IMR-90 (cell line): ENCODE measurements at regions not wholly inside any gene's neighbourhood (a gene's known extent, or its start where the extent isn't known, plus 50 kb on each side); places are given as distances from the start of the nearest gene placed in this dataset.

Experiments
- ATAC-seq: fragments of 200-7000 bp; cut with Tn5 transposase; 2 replicates; pipeline ENCODE4 v1.9.1; 2020; ENCODE audit warnings: low read depth, mild to moderate bottlenecking, moderate library complexity
- BruUV-seq: library from RNA; stranded (reverse); fragments of 400-500 nt; replicated peaks from 2 replicates; lab custom pipeline; 2021; lab: Mats Ljungman, UMichigan
- CTCF ChIA-PET: fragments of 300-600 bp; formaldehyde crosslinking; extraction: SDS; loops from one replicate; lab custom pipeline; 2021; ENCODE audit warnings: antibody characterized with exemption; lab: Yijun Ruan, JAX
- POLR2A ChIA-PET: fragments of 300-600 bp; sonication (Branson Sonifier 250); formaldehyde crosslinking; loops from one replicate; lab custom pipeline; 2022; ENCODE audit warnings: antibody characterized with exemption; ENCODE audit not compliant: unreplicated experiment; lab: Charles Lee
- DNase-seq: peaks from one replicate; pipeline ENCODE4 v3.0.0; 2013
- H2AFZ ChIP-seq: replicated peaks from 2 replicates; pipeline ENCODE3; 2013; ENCODE audit warnings: low read length, mild to moderate bottlenecking; ENCODE audit not compliant: poor library complexity
- H2AK5ac ChIP-seq: 2 replicates; pipeline ENCODE4 v1.6.1; 2013; ENCODE audit warnings: low read depth, low read length, inconsistent platforms
- H2AK9ac ChIP-seq: replicated peaks from 2 replicates; pipeline ENCODE3; 2013; ENCODE audit warnings: mild to moderate bottlenecking, low read depth, low read length, moderate library complexity; ENCODE audit not compliant: poor library complexity
- H2BK120ac ChIP-seq: 2 replicates; pipeline ENCODE4 v1.6.1; 2013; ENCODE audit warnings: low read depth, low read length, inconsistent platforms
- H2BK15ac ChIP-seq: 3 replicates; pipeline ENCODE4 v1.6.1; 2013; ENCODE audit warnings: low read depth, low read length, inconsistent platforms
- H2BK20ac ChIP-seq: 2 replicates; pipeline ENCODE4 v1.6.1; 2013; ENCODE audit warnings: low read depth, mild to moderate bottlenecking, inconsistent platforms, low read length, moderate library complexity
- H2BK5ac ChIP-seq: 2 replicates; pipeline ENCODE4 v1.6.1; 2013; ENCODE audit warnings: mild to moderate bottlenecking, low read depth, low read length, inconsistent platforms; ENCODE audit not compliant: poor library complexity, severe bottlenecking
- H3K14ac ChIP-seq: replicated peaks from 2 replicates; pipeline ENCODE4 v1.6.1; 2013; ENCODE audit warnings: low read depth, low read length, inconsistent platforms
- H3K18ac ChIP-seq: 2 replicates; pipeline ENCODE4 v1.6.1; 2013; ENCODE audit warnings: low read depth, low read length, control low read depth
- H3K23ac ChIP-seq: 2 replicates; pipeline ENCODE4 v1.6.1; 2013; ENCODE audit warnings: low read depth, low read length, inconsistent platforms
- H3K27ac ChIP-seq: 2 replicates; pipeline ENCODE4 v1.5.1; 2013; ENCODE audit warnings: mild to moderate bottlenecking, control low read depth, low read length; ENCODE audit not compliant: insufficient read depth
- H3K27me3 ChIP-seq: 2 replicates; pipeline ENCODE4 v1.6.1; 2013; ENCODE audit warnings: low read length; ENCODE audit not compliant: control insufficient read depth, insufficient read depth
- H3K36me3 ChIP-seq: 2 replicates; pipeline ENCODE4 v1.6.1; 2013; ENCODE audit warnings: low read length, mixed read lengths; ENCODE audit not compliant: control insufficient read depth, insufficient read depth
- H3K4ac ChIP-seq: 2 replicates; pipeline ENCODE4 v1.6.1; 2013; ENCODE audit warnings: low read depth, low read length, inconsistent platforms
- H3K4me1 ChIP-seq: 2 replicates; pipeline ENCODE4 v1.6.1; 2013; ENCODE audit warnings: low read length, mixed read lengths; ENCODE audit not compliant: control insufficient read depth, insufficient read depth
- H3K4me2 ChIP-seq: 2 replicates; pipeline ENCODE4 v1.6.1; 2013; ENCODE audit warnings: low read depth, mild to moderate bottlenecking, control low read depth, low read length, moderate library complexity
- H3K4me3 ChIP-seq: 2 replicates; pipeline ENCODE4 v1.5.1; 2013; ENCODE audit warnings: low read depth, mild to moderate bottlenecking, control low read depth, low read length, moderate library complexity; ENCODE audit not compliant: insufficient read depth
- H3K56ac ChIP-seq: 2 replicates; pipeline ENCODE4 v1.6.1; 2013; ENCODE audit warnings: low read length, inconsistent platforms; ENCODE audit not compliant: insufficient read depth; ENCODE audit errors: extremely low read depth
- H3K79me1 ChIP-seq, 2 experiments: 2 replicates each; pipeline ENCODE4 v1.6.1; 2013; ENCODE audit warnings: low read length in 2 of 2, inconsistent platforms in 1 of 2, low read depth in 1 of 2
- H3K9ac ChIP-seq: 2 replicates; pipeline ENCODE4 v1.6.1; 2013; ENCODE audit warnings: low read depth, low read length, control low read depth
- H3K9me1 ChIP-seq: 2 replicates; pipeline ENCODE4 v1.6.1; 2013; ENCODE audit warnings: low read length, inconsistent platforms; ENCODE audit not compliant: insufficient read depth
- H3K9me3 ChIP-seq: 2 replicates; pipeline ENCODE4 v1.6.1; 2013; ENCODE audit warnings: low read length; ENCODE audit not compliant: control insufficient read depth, insufficient read depth
- H4K20me1 ChIP-seq: 2 replicates; pipeline ENCODE4 v1.6.1; 2013; ENCODE audit warnings: low read length, inconsistent platforms; ENCODE audit not compliant: insufficient read depth
- H4K5ac ChIP-seq: 2 replicates; pipeline ENCODE4 v1.6.1; 2013; ENCODE audit warnings: mild to moderate bottlenecking, low read depth, low read length, control low read depth
- H4K8ac ChIP-seq, 2 experiments: 2 replicates each; pipeline ENCODE4 v1.6.1; 2013; ENCODE audit warnings: low read depth in 2 of 2, low read length in 2 of 2, control low read depth in 1 of 2, inconsistent platforms in 1 of 2
- H4K91ac ChIP-seq: 2 replicates; pipeline ENCODE4 v1.6.1; 2013; ENCODE audit warnings: low read depth, low read length, inconsistent platforms; ENCODE audit not compliant: insufficient read depth
- CEBPB ChIP-seq: IDR thresholded peaks from 2 replicates; pipeline ENCODE4 v1.6.1; 2012; ENCODE audit warnings: low read depth, low read length, improper control_type of control experiment
- CHD1 ChIP-seq: IDR thresholded peaks from 2 replicates; pipeline ENCODE4 v1.6.1; 2012; ENCODE audit warnings: low read depth, low read length, improper control_type of control experiment
- FOS ChIP-seq: fragments of 150-350 bp; IDR thresholded peaks from 2 replicates; pipeline ENCODE4 v1.6.1; 2016; ENCODE audit warnings: low read depth, low read length
- MAFK ChIP-seq: IDR thresholded peaks from 2 replicates; pipeline ENCODE4 v1.6.1; 2012; ENCODE audit warnings: low read depth, low read length, improper control_type of control experiment
- MXI1 ChIP-seq: IDR thresholded peaks from 2 replicates; pipeline ENCODE4 v1.6.1; 2012; ENCODE audit warnings: low read depth, mild to moderate bottlenecking, low read length, moderate library complexity, borderline replicate concordance
- POLR2A ChIP-seq: IDR thresholded peaks from 2 replicates; pipeline ENCODE4 v1.6.1; 2012; ENCODE audit warnings: mild to moderate bottlenecking, low read depth, low read length
- RCOR1 ChIP-seq: IDR thresholded peaks from 2 replicates; pipeline ENCODE4 v1.6.1; 2012; ENCODE audit warnings: mild to moderate bottlenecking, low read length, improper control_type of control experiment; ENCODE audit not compliant: insufficient replicate concordance
- WGBS, 2 experiments: methylation state at CpG; one replicate each; pipeline versions ENCODE4 v1.1.5 to v1.1.7; 2013; ENCODE audit warnings: missing lambda C conversion rate in 2 of 2; ENCODE audit not compliant: insufficient read length in 1 of 2; ENCODE audit errors: extremely low coverage in 2 of 2; 5-methylcytosine and 5-hydroxymethylcytosine counted together
- dilution Hi-C: fragments of 300-500 bp; cut with HindIII; formaldehyde crosslinking; loops from one replicate; pipeline ENCODE4 v1.14.3; 2018; ENCODE audit warnings: low sequenced_read_pairs; ENCODE audit not compliant: unreplicated experiment
- in situ Hi-C: fragments of 300-500 bp; cut with MboI; formaldehyde crosslinking; loops from 3 replicates; pipeline ENCODE4 v1.14.3; 2019; ENCODE audit warnings: low sequenced_read_pairs, inconsistent platforms, mixed read lengths
- intact Hi-C: fragments of 100-400 bp; cut with micrococcal nuclease; formaldehyde crosslinking; loops from 2 replicates; pipeline ENCODE4 v1.10.0; 2022
- TF ChIP-seq, protein P1 (sequence below): fragments of 150-350 bp; IDR thresholded peaks from 2 replicates; pipeline ENCODE4 v1.6.1; 2016; ENCODE audit warnings: low read depth, mild to moderate bottlenecking, low read length, moderate library complexity, borderline replicate concordance
- TF ChIP-seq, protein P2 (sequence below): fragments of 150-350 bp; IDR thresholded peaks from 2 replicates; pipeline ENCODE4 v1.6.1; 2017; ENCODE audit warnings: mild to moderate bottlenecking, antibody characterized with exemption, low read length, low read depth

DNA sequence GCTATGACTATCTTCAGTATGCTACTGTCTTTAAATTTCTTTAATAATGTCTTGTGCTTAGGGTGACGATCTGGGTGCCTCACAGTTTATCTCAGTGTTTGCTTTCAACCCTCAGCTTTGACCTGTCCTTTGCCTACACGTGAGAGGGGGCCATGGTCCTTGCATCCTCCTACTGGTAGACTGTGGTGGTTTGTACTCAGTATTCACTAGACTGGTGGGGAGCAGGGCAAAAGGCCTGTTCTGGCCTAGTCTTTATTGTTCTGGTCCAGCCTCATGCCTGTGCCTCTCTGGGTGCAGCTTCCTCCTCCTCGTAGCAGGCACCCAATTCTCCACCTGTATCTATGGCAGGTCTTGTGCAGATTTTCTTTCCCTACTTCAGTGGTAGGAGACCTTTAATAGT, 354.9 kb downstream of the CD109 start:
- H3K9ac ChIP-seq, result no peak overlapping the region
- H3K27me3 ChIP-seq, result no peaks in the 10 kb centered on the region
- no peaks in the 10 kb centered on the region; the same call in 1 of the 2 replicates for H3K9me1 ChIP-seq
- H3K23ac ChIP-seq, result no peak overlapping the region
- H2BK20ac ChIP-seq, result no peak overlapping the region
- H2AFZ ChIP-seq, result peak overlapping the region; percentile 66
- no CpG with 5 or more reads among the region's 3 CpGs for WGBS, 2 experiments
- no peaks in the 10 kb centered on the region for H3K4me1 ChIP-seq
- ATAC-seq, result no peak
- H3K4ac ChIP-seq, result no peak overlapping the region
- intact Hi-C loops, result no loop called here
- no peak overlapping the region for H2BK120ac ChIP-seq
- in situ Hi-C loops, result no loop called here
- BruUV-seq, result no TSS peak
- peaks cover 2% of the 10 kb centered on the region; the same call in 1 of the 2 replicates for H3K9me3 ChIP-seq
- no peak overlapping the region for H3K4me3 ChIP-seq
- H4K5ac ChIP-seq, result no peak overlapping the region
- H2BK15ac ChIP-seq, result no peak overlapping the region
- no peaks in the 10 kb centered on the region for H3K36me3 ChIP-seq
- H3K18ac ChIP-seq, result no peak overlapping the region
- dilution Hi-C loops, result no loop called here
- no peaks in the 10 kb centered on the region for H4K20me1 ChIP-seq
- H3K56ac ChIP-seq, result no peak overlapping the region
- no peak overlapping the region for H3K4me2 ChIP-seq
- no peaks in the 10 kb centered on the region for H3K79me1 ChIP-seq
- POLR2A ChIA-PET, result no interaction called here
- DNase-seq, result no peak
- H4K91ac ChIP-seq, result no peak overlapping the region
- H3K14ac ChIP-seq, result 0 out of 2 replicates have a peak overlapping the region, but pooled peaks have one; percentile 52
- H2AK9ac ChIP-seq, result peak overlapping the region; percentile 31
- H3K27ac ChIP-seq, result no peak overlapping the region
- H2BK5ac ChIP-seq, result no peak overlapping the region
- no peak for TF ChIP-seq FOS
- TF ChIP-seq MXI1, result no peak
- TF ChIP-seq, protein P1, sequence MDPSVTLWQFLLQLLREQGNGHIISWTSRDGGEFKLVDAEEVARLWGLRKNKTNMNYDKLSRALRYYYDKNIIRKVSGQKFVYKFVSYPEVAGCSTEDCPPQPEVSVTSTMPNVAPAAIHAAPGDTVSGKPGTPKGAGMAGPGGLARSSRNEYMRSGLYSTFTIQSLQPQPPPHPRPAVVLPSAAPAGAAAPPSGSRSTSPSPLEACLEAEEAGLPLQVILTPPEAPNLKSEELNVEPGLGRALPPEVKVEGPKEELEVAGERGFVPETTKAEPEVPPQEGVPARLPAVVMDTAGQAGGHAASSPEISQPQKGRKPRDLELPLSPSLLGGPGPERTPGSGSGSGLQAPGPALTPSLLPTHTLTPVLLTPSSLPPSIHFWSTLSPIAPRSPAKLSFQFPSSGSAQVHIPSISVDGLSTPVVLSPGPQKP, result no peak
- TF ChIP-seq POLR2A, result no peak
- no peak for TF ChIP-seq RCOR1
- no peak for TF ChIP-seq CEBPB
- TF ChIP-seq, protein P2, sequence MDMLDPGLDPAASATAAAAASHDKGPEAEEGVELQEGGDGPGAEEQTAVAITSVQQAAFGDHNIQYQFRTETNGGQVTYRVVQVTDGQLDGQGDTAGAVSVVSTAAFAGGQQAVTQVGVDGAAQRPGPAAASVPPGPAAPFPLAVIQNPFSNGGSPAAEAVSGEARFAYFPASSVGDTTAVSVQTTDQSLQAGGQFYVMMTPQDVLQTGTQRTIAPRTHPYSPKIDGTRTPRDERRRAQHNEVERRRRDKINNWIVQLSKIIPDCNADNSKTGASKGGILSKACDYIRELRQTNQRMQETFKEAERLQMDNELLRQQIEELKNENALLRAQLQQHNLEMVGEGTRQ, result no peak
- TF ChIP-seq CHD1, result no peak
- no peak for TF ChIP-seq MAFK
- H4K8ac ChIP-seq, result no peak overlapping the region
- H2AK5ac ChIP-seq, result 0 out of 2 replicates have a peak overlapping the region, but pooled peaks have one; percentile 4
- CTCF ChIA-PET, result interaction anchor here (0.6 kb wide), 1 partner anchor 9 kb away, joined by 3 read pairs; no protein-coding TSS in a partner anchor
